HG03354 (cell line): ENCODE measurements at regions not wholly inside any gene's neighbourhood (a gene's known extent, or its start where the extent isn't known, plus 50 kb on each side); places are given as distances from the start of the nearest gene placed in this dataset.
A peak's percentile ranks its signal among the peaks of the same experiment; 100 is the strongest.
"Not testable (repeated sequence)": the region's sequence is repeated elsewhere in the genome, so short reads cannot be mapped to it uniquely, and the experiment has no call there.

Experiments
- ATAC-seq: cut with Tn5 transposase; IDR thresholded peaks from one replicate; pipeline ENCODE4 v1.9.1; 2021; ENCODE audit warnings: mild to moderate bottlenecking; ENCODE audit not compliant: unreplicated experiment, poor library complexity, severe bottlenecking

DNA sequence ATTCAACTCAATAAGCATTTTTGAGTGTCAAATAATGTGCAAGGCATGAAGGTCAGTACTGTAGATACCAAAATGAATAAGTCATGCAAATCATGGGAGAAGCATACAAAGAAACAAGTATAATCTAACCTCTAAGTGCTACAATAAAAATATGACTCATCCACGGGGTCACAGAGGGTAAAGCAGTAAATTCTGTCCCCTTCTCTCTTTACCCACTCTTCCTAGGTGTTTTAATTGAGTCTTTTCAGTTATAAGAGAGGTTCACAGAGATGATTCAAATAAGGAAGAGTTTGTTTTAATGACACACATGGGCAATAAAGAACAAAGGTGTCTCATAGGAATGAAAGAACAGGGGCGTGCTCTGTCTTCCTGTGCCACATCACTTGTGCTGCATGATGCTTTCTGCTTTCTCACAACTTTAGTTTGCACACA lies 71.5 kb upstream of the DAAM1 start:
- peak; percentile 62 for ATAC-seq

DNA sequence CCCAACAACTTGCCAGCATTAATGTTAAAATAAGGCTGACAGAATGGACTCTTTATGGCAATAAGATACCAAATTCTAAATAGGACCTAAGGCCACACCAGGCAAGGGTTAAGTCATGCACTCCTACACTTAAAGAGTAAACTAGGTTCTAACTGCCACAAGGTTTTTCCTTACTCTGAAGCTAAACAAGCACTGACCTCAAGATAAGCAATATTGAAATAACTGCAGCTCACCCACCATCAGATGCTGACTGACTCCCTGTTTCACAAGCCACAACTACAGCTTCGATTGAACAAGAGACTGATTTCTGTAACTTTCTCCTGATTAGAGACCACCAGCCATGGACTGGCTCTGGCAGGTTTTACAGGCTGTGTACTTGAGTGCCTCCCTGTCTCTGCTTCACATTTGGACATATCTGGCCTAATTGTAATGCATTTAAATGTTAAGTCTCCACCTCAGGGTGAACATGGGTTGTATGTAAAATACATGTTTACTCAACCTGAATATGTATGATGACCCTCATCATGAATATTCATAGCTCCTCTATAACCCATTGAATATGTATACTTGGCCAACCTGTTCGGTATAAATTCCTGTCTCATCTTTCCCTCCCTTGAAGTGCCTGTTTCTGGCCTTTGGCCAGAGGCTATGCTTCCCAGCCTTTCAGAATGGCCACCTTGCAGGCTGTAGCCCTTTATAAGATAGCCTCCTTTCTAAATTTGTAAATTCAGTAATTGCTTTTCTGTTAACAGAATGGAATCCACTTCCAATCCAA lies 70.5 kb upstream of the DAAM1 start:
- no peak for ATAC-seq

DNA sequence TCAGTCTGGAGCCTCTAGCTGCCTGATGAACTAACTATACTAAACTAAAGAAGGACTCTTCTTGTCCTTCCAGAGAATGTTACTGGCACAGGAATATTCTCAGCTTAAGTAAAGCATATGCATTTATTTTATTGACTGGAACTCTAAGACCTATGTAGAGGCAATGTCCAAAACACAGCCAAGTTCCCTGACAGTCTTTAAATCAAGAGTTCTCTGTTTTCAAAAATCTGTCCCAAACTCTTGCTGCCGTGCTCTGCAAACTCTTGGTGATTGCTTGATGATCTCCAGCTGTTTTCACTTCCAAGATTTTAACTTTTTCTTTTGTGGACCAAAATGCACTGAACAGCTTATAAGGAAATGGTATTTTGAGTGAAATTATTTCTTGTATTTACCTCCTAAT lies 67.5 kb upstream of the DAAM1 start:
- ATAC-seq = no peak

DNA sequence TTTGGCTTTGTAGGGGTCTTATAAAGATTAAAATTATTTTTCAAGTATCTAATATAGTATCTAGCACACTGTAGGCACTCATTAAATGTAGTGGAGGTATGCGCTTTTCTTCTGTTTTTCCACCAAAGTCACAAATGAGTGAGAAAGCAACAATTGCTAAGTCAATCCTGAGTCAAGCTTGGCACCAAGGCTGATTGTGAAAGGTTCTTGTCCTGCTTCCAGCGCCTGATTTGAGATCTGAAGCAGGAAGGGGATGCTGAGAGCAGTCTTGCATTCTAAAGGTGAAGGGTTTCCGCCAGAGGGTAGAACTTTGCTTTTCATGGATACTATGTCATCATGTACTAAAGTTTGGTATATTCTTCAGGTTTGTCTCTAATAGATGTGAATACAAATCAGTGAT lies 64.9 kb upstream of the DAAM1 start:
- no peak for ATAC-seq

DNA sequence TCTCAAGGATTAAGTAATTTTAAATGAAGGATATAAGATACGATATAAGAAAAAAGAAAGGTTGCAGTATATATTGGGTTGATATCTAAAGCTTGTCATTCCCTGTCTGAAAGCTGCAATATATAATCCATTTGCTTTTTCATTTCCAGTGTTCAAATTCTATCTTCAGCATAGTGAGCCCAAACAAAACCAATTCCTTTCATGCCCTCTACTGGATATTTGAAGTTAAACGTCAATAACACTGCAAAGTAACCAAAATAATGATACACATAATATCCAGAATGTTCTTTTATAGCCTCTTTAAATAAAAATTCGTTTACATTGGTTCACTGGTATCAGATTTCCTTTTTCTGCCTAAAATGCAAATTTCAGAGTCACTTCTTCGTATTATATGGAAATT lies 64.5 kb upstream of the DAAM1 start:
- ATAC-seq = no peak

DNA sequence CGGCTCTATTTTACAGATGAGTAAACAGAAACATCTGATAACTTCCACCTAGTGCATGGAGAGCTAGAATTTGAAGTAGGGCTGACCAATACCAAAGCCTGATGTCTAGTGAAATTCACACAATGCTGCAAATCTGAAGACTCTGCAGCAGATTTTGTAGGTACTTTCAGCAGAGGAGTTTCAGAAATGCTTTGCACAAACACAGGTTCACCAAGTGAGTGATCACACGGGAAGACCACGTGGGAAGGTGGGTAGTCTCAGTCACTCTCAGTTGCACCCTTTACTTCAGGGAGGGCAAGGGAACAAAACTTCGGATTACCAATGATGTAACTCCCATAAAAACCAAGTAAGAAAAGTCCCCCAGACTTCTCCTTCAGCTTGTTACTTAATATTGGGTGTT lies 63.3 kb upstream of the DAAM1 start:
- no peak for ATAC-seq

DNA sequence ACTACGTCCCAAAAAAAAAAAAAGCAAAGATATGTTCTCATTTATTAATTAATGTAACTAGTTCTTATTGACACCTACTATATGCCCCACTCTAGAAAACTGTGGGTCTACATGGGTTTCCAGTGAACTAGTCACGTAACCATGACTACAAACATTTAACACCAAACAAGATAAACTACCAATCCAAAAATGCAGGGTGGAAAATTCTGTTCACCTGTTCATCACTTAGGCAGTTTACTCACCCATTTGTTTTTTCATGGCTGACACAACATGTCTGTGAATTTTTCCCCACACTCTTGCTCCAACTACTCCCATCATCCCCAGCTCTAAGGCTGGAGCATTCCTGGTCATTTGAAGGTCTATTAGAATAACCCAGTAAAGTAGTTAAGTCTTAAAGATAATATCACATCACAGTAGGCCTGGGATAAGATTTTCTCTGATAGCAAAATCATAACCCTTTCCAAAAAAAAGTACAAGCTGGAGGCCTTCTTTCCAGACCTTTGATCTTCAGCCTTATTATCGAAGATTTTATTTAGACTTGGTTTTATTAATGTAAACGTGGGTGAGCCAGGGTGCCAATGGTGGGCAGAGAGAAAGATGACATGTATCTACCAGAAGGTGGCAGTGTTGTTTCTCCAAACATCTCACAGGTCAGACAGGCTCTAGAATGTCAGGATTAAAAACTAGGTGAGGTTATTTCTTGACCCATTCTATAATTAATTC lies 61.6 kb upstream of the DAAM1 start:
- ATAC-seq = peak; percentile 82

DNA sequence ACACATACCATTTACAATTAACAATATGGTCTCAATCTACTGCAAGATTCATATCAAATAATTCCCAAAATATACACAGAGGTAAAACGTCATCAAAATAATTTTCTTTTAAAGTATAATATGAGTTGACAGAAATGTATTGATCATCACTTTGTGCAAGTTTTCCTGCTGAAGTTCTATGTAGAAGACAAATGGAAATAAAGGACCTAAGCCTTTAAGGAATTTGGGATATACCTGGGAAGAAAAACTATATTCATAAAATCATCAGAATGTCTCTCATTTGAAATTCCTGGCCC lies 61.1 kb upstream of the DAAM1 start:
- no peak for ATAC-seq

DNA sequence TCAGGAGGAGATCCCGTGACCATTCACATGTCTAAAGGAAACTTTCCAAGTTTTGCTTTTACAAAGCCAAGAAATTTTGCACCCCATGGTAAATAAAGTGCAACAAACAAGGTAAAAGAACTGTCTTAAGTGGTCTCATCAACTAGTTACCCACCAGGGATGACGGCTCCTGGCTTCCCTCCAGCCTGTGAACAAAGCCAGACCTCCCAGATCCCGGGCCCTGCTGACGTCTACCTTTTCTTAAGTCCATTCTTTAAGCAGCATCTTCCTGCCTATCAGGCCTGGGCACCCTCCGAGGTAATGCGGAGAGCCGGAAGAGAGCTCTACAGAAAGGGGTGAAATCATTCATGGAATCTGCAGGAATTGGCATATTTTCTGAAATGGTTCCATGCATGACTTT lies 58.0 kb upstream of the DAAM1 start:
- ATAC-seq = no peak

DNA sequence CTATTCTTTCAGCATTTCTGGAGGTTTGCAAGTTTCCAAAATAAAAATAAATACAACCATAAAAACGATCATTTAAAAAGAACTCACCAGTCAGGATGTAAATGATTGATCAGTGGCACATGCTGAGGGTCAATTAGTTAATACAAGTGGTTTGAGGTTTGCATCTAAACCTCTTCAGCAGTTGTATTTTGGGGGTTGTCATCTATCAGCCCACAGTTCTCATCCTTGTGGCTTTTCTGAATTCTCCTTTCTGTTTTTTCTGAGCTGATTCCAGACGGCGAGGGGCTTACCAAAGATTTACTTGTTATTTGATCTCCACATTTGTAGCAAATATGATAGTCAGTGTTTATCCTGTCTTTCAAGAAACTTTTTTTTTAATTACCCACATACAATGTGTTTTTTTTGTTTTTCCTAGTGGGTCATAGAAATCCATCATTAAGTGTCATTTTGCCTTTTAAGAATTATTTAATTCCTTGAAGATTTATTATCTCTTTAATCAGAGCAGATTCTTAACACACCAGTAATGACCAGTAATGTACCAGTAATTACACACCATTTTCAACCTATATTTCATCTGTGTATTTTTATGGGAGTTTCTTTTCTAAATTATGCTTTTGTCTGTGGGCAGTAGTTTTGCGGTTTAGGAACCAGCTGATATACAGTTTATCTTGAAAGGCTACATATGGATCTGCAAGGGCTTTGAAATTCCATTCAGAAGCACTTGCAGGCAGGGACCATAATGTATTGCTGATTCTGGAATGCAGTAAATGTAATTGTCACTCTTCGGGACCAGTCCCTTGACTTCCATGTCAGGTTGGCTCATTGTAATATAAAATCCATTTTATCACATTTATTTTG lies 56.3 kb upstream of the DAAM1 start:
- no peak for ATAC-seq

DNA sequence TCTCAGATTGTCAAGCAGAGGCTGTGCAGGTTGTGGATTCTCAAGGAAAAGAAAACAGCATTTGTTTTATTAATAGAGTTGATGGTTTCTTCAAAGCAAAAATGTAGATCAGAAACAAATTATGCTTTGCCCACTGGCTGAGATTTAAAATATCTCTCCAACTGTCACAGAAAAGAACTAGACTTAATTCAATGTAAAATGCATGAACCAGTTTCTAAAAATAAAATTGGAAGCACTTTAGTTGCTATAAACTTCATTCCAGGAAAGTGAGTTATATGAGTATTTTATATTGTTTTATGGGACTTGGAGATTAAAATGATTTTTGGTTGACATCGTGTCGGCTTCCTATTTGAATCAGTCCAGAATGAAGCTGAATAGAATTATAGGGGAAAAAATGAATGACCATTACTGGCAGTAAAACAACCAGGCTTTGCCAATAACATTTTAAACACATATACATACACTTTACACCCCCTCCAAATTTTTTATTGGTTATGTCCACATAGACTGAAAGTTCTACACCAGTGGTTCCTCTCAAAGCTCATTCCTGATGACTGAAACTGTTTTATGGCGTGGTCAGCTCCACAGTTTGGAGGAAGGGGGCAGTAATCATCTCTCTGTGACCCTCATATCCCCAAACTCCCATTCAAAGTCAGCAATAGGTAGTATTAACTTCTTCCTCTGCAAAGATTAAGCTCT lies 55.5 kb upstream of the DAAM1 start:
- ATAC-seq = no peak

DNA sequence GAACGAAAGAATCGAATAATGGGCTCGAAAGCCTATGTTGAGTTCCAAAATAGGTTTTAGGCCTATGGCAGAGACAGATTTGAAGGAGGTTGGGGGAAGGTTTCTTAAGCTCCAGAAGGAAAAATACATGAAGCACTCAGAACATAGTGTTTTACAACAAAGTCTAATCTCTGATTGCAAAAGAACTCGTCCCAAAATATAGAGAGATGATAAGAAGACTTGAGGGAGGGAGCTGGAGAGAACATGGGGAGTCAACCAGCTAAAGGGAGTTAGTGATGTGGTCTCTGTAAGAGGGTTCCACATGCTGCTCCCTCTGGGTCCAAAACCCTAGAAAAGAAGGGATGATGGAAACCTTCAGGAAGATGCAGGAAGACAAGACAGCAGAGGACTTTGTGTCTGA lies 54.8 kb upstream of the DAAM1 start:
- no peak for ATAC-seq

DNA sequence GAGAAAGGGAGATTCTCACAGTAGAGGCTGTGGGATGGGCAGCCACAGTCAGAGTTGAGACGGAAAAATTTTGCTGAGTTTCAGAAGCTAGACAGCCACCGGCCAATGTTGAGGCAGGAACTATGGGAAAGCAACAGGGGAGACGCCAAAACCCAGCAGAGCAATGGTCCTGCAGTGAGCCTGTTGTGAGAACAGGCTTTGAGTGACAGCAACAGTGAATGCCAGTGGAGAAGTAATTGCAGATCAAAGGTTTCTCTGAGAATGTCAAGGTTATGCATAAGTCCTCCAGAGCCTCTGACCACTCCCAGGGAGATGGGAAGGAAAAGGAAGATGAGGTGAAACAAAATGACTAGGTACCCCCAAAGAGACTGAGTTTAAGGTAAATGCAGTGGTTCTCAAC lies 54.2 kb upstream of the DAAM1 start:
- no peak for ATAC-seq

DNA sequence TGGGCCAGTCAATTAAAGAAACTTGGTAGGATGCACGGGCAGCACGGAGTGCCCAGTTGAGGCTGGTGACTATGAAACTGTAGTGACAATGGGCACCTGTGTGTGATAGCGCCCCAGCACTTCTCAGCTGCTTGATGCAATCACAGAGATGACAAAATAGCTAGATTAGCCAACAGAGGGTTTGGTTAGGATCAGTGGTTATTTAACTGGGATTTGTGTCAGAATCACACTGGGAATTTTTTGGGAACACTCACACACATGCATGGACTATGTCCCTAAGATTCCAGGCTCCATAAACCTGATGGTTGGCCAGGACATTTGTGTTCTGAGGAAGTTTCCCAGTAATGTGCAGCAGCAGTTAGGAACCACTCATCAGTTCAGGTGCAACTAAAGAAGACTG lies 51.2 kb upstream of the DAAM1 start:
- ATAC-seq = no peak

DNA sequence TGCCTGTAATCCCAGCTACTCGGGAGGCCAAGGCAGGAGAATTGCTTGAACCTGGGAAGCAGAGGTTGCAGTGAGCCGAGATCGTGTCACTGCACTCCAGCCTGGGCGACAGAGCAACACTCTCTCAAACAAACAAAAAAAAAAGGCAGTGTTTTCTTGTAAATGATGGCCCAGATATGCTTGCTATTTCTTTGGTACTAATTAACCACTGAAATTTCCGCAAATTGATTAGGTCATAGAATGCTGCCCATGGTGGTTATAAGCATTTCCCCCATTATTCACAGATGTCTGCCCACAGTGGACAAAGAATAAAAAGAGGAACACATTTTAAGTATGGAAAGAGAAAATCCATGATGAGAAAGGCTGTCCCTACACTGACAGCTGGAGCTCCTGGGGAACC lies 49.9 kb upstream of the DAAM1 start:
- ATAC-seq = not testable (repeated sequence)
